DOHH2 (cell line): ENCODE measurements at regions not wholly inside any gene's neighbourhood (a gene's known extent, or its start where the extent isn't known, plus 50 kb on each side); places are given as distances from the start of the nearest gene placed in this dataset.
"Not testable (repeated sequence)": the region's sequence is repeated elsewhere in the genome, so short reads cannot be mapped to it uniquely, and the experiment has no call there.

Source experiments
- H3F3A ChIP-seq: fragments of 200-600 bp; sonication (generic), shearing (Covaris generic); 2 replicates; pipeline ENCODE4 v1.6.0; 2016; ENCODE audit warnings: antibody characterized with exemption, mild to moderate bottlenecking; ENCODE audit not compliant: control insufficient read depth, insufficient read depth
- H3K27ac ChIP-seq: fragments of 200-600 bp; sonication (generic); 2 replicates; pipeline ENCODE4 v1.5.1; 2014; ENCODE audit warnings: low read depth, mild to moderate bottlenecking, low read length, moderate library complexity
- H3K27me3 ChIP-seq: fragments of 200-600 bp; sonication (generic); 2 replicates; pipeline ENCODE4 v1.6.1; 2014; ENCODE audit warnings: mild to moderate bottlenecking, low read length, mixed read lengths; ENCODE audit not compliant: control insufficient read depth
- H3K36me3 ChIP-seq: fragments of 200-600 bp; sonication (generic); 2 replicates; pipeline ENCODE4 v1.6.1; 2014; ENCODE audit warnings: mild to moderate bottlenecking, low read length, moderate library complexity, mixed read lengths; ENCODE audit not compliant: control insufficient read depth
- H3K4me1 ChIP-seq: fragments of 200-600 bp; sonication (generic); 2 replicates; pipeline ENCODE4 v1.6.1; 2014; ENCODE audit warnings: mild to moderate bottlenecking, low read length, mixed read lengths; ENCODE audit not compliant: control insufficient read depth
- H3K4me2 ChIP-seq: fragments of 200-600 bp; sonication (generic); 2 replicates; pipeline ENCODE4 v1.6.0; 2014; ENCODE audit warnings: mild to moderate bottlenecking, low read length, moderate library complexity
- H3K4me3 ChIP-seq: fragments of 200-600 bp; sonication (generic); 2 replicates; pipeline ENCODE4 v1.5.1; 2014; ENCODE audit warnings: mild to moderate bottlenecking, low read length, mixed read lengths
- H3K79me2 ChIP-seq: fragments of 200-600 bp; sonication (generic); 2 replicates; pipeline ENCODE4 v1.6.1; 2014; ENCODE audit warnings: mild to moderate bottlenecking, low read length, mixed read lengths; ENCODE audit not compliant: control insufficient read depth
- H3K9me2 ChIP-seq: fragments of 200-600 bp; sonication (generic); replicated peaks from 2 replicates; pipeline ENCODE4 v1.6.1; 2014; ENCODE audit warnings: mild to moderate bottlenecking, low read length, mixed read lengths; ENCODE audit not compliant: control insufficient read depth
- H3K9me3 ChIP-seq: fragments of 200-600 bp; sonication (generic); 2 replicates; pipeline ENCODE4 v1.6.1; 2014; ENCODE audit warnings: antibody characterized with exemption, low read length, mixed read lengths; ENCODE audit not compliant: control insufficient read depth, insufficient read depth
- H4K20me1 ChIP-seq: fragments of 200-600 bp; sonication (generic); 2 replicates; pipeline ENCODE4 v1.6.0; 2014; ENCODE audit warnings: low read depth, mild to moderate bottlenecking, antibody characterized with exemption, low read length, moderate library complexity; ENCODE audit not compliant: control insufficient read depth, insufficient read depth
- CTCF ChIP-seq: fragments of 200-600 bp; sonication (generic); IDR thresholded peaks from one replicate; pipeline ENCODE4 v1.5.1; 2014; ENCODE audit warnings: antibody characterized with exemption, mild to moderate bottlenecking, low read depth, low read length; ENCODE audit not compliant: poor library complexity, severe bottlenecking
- EZH2phosphoT487 ChIP-seq: fragments of 200-600 bp; sonication (generic); IDR thresholded peaks from 2 replicates; pipeline ENCODE4 v1.6.1; 2017; ENCODE audit warnings: borderline replicate concordance, mild to moderate bottlenecking, antibody characterized with exemption, low read length, moderate library complexity, mixed read lengths

GRCh38 chr1:47501069-47501468 lies 63.2 kb downstream of the FOXD2 start:
- H4K20me1 ChIP-seq: no peaks in the 10 kb centered on the region
- no peaks in the 10 kb centered on the region for H3K79me2 ChIP-seq
- TF ChIP-seq EZH2phosphoT487 (no peak), CTCF (no peak)
- no peak overlapping the region for H3K4me3 ChIP-seq
- H3K4me2 ChIP-seq: no peak overlapping the region
- H3K27ac ChIP-seq: no peak overlapping the region
- no peaks in the 10 kb centered on the region for H3K4me1 ChIP-seq
- no peaks in the 10 kb centered on the region for H3K9me3 ChIP-seq
- no peaks in the 10 kb centered on the region for H3K9me2 ChIP-seq
- H3F3A ChIP-seq: no peaks in the 10 kb centered on the region
- peaks cover 13% of the 10 kb centered on the region for H3K27me3 ChIP-seq
- H3K36me3 ChIP-seq: no peaks in the 10 kb centered on the region

- no peaks in the 10 kb centered on the region for H3K36me3 ChIP-seq
- no peaks in the 10 kb centered on the region for H4K20me1 ChIP-seq
- H3K79me2 ChIP-seq: no peaks in the 10 kb centered on the region
- no peak overlapping the region for H3K4me3 ChIP-seq
- no peaks in the 10 kb centered on the region for H3F3A ChIP-seq
- TF ChIP-seq EZH2phosphoT487 (no peak), CTCF (no peak)
- H3K27me3 ChIP-seq: peaks cover 27% of the 10 kb centered on the region
- H3K27ac ChIP-seq: no peak overlapping the region
- no peak overlapping the region for H3K4me2 ChIP-seq
- H3K9me3 ChIP-seq: no peaks in the 10 kb centered on the region
- H3K9me2 ChIP-seq: no peaks in the 10 kb centered on the region
- no peaks in the 10 kb centered on the region for H3K4me1 ChIP-seq
Observed at GRCh38 chr1:47502746-47503370, 65.0 kb downstream of the FOXD2 start.

- H3K27me3 ChIP-seq: peaks cover 42% of the 10 kb centered on the region
- H3K4me3 ChIP-seq, H3K4me2 ChIP-seq: not testable (repeated sequence)
Observed at GRCh38 chr1:47504840-47505239, 67.0 kb downstream of the FOXD2 start.

GRCh38 chr1:47505267-47505666 lies 67.4 kb downstream of the FOXD2 start:
- no peak overlapping the region for H3K4me3 ChIP-seq
- no peaks in the 10 kb centered on the region for H3F3A ChIP-seq
- H3K36me3 ChIP-seq: no peaks in the 10 kb centered on the region
- H3K4me2 ChIP-seq: no peak overlapping the region
- TF ChIP-seq EZH2phosphoT487 (no peak), CTCF (no peak)
- H3K9me3 ChIP-seq: no peaks in the 10 kb centered on the region
- peaks cover 45% of the 10 kb centered on the region for H3K27me3 ChIP-seq
- no peaks in the 10 kb centered on the region for H3K4me1 ChIP-seq
- H4K20me1 ChIP-seq: no peaks in the 10 kb centered on the region
- H3K9me2 ChIP-seq: no peaks in the 10 kb centered on the region
- no peaks in the 10 kb centered on the region for H3K79me2 ChIP-seq
- no peak overlapping the region for H3K27ac ChIP-seq

More at GRCh38 chr1:47504840-47505239, 67.0 kb downstream of the FOXD2 start:
- H3F3A ChIP-seq, H4K20me1 ChIP-seq, H3K79me2 ChIP-seq, H3K9me2 ChIP-seq, H3K36me3 ChIP-seq, H3K4me1 ChIP-seq, H3K9me3 ChIP-seq, H3K27ac ChIP-seq: not testable (repeated sequence)
